Heart left ventricle (tissue), 16 donors: ENCODE measurements at regions not wholly inside any gene's neighbourhood (a gene's known extent, or its start where the extent isn't known, plus 50 kb on each side); places are given as distances from the start of the nearest gene placed in this dataset.

Source experiments
- ATAC-seq, 4 donors: fragments of 200-7000 bp; cut with Tn5 transposase; one replicate each; pipeline ENCODE4 v1.9.1; 2020 to 2022; ENCODE audit warnings: moderate library complexity in 4 of 4, mild to moderate bottlenecking in 3 of 4, moderate number of reproducible peaks in 1 of 4
- DNase-seq, 5 donors: peaks; one replicate each; pipeline ENCODE4 v3.0.0-alpha.2; 2020
- H3K27ac ChIP-seq, 12 donors: fragments of 200-600 bp; sonication (generic) in 4 of 12; one replicate each; pipeline versions ENCODE4 v1.5.0 to v1.8.0; 2016 to 2022; ENCODE audit warnings: mild to moderate bottlenecking in 2 of 12
- H3K27me3 ChIP-seq, 9 donors: fragments of 200-600 bp; sonication (generic) in 2 of 9; one replicate each; pipeline versions ENCODE4 v1.5.1 to v1.8.0; 2016 to 2022; ENCODE audit warnings: mild to moderate bottlenecking in 3 of 9
- H3K36me3 ChIP-seq, 9 donors: fragments of 200-600 bp; sonication (generic) in 2 of 9; one replicate each; pipeline versions ENCODE4 v1.5.0 to v1.8.0; 2018 to 2022; ENCODE audit warnings: mild to moderate bottlenecking in 2 of 9
- H3K4me1 ChIP-seq, 12 donors: fragments of 200-600 bp; sonication (generic) in 4 of 12; one replicate each; pipeline versions ENCODE4 v1.5.0 to v1.8.0; 2016 to 2022; ENCODE audit warnings: mild to moderate bottlenecking in 3 of 12
- H3K4me3 ChIP-seq, 12 donors: fragments of 200-600 bp; sonication (generic) in 4 of 12; one replicate each; pipeline versions ENCODE4 v1.5.0 to v1.8.0; 2017 to 2022; ENCODE audit warnings: mild to moderate bottlenecking in 9 of 12, moderate library complexity in 4 of 12
- H3K9me3 ChIP-seq, 12 donors: fragments of 200-600 bp; sonication (generic) in 4 of 12; one replicate each; pipeline versions ENCODE4 v1.5.0 to v1.8.0; 2016 to 2022; ENCODE audit warnings: mild to moderate bottlenecking in 1 of 12
- POLR2A ChIP-seq, 2 donors: fragments of 450-650 bp; IDR thresholded peaks; one replicate each; pipeline ENCODE4 v1.6.1; 2017; ENCODE audit warnings: antibody characterized with exemption in 2 of 2, mild to moderate bottlenecking in 2 of 2, moderate library complexity in 2 of 2
- WGBS, 4 donors: extraction: QIAGEN DNeasy Blood & Tissue Kit in 2 of 4; methylation state at CpG; one replicate each; pipeline versions ENCODE4 v1.1.5 to v1.1.7; 2013 to 2018; 5-methylcytosine and 5-hydroxymethylcytosine counted together
- intact Hi-C, 10 donors: fragments of 100-400 bp; cut with DNase I; formaldehyde crosslinking; loops; one replicate each; pipeline versions ENCODE4 v1.11.1 to v1.14.2; 2022
- TF ChIP-seq, protein P1 (sequence below), 12 donors: fragments of 200-600 bp; sonication (generic) in 4 of 12; IDR thresholded peaks; one replicate each; pipeline versions ENCODE4 v1.5.0 to v1.8.0; 2018 to 2022; ENCODE audit warnings: antibody characterized with exemption in 12 of 12, mild to moderate bottlenecking in 5 of 12
- donor health status: ischemic (EF 13 %, LVEDD 7.1; RV severe dilation, severe dysfunction).
- donor health status: healthy with polysubstance abuse.
- donor health status: DM: no; HTN: yes; CAD: no.
- donor health status: DM: no; HTN: no; CAD: no.
- donor health status: ischemic (EF 25% LVEDD 6.9; RV normal size, moderate dysfunction).
- donor health status: ischemic (EF 25% LVEDD 5.7; RV mildly dilated, moderate dysfunction).
- donor health status: healthy.
- donor health status: DM: yes; HTN: yes; CAD: no.
- donor health status: ischemic (EF 35%, LVEDD 5.7; RV mildly dilated, moderate dysfunction).
- donor health status: nonischemic (EF 11% LVEDD 7.7; RV severe dilation, severe dysfunction).
- donor health status: DM: yes; HTN: yes; CAD: no.
- donor health status: PGD.
- donor health status: ischemic (EF 29% LVEDD 5.4; RV normal size, mild dysfunction).
- donor health status: nonischemic (EF 23%, LVEDD 6.1; RV moderate dilation, normal function).

DNA sequence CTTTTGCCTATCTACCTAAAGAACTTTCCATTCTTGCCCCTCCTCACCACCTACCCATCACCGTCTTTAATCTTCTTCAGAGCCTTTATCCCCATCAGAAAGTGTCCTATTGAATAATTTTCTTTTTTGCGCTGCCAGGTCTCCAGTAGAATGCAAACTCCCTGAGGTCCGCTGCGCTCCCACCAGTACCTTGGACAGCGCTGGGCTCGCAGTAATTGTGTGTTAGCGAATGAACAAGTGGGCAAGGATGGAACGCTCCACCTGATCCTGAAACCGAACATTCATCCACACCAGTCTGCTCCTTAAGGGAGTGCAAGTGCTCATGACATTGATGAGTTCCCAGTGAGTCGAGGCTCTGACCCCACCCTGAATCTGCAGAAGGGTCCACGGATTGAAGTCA is 391.2 kb downstream of the CDH26 start:
- H3K27me3 ChIP-seq, result no peaks in the 10 kb centered on the region
- TF ChIP-seq POLR2A (IDR thresholded peaks at IDR 0.05), result no peak
- TF ChIP-seq, protein P1, sequence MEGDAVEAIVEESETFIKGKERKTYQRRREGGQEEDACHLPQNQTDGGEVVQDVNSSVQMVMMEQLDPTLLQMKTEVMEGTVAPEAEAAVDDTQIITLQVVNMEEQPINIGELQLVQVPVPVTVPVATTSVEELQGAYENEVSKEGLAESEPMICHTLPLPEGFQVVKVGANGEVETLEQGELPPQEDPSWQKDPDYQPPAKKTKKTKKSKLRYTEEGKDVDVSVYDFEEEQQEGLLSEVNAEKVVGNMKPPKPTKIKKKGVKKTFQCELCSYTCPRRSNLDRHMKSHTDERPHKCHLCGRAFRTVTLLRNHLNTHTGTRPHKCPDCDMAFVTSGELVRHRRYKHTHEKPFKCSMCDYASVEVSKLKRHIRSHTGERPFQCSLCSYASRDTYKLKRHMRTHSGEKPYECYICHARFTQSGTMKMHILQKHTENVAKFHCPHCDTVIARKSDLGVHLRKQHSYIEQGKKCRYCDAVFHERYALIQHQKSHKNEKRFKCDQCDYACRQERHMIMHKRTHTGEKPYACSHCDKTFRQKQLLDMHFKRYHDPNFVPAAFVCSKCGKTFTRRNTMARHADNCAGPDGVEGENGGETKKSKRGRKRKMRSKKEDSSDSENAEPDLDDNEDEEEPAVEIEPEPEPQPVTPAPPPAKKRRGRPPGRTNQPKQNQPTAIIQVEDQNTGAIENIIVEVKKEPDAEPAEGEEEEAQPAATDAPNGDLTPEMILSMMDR (IDR thresholded peaks at IDR 0.05), result no peak
- H3K27ac ChIP-seq, result no peak overlapping the region
- no peak overlapping the region for H3K4me3 ChIP-seq
- intact Hi-C loops, result no loop called here
- no peaks in the 10 kb centered on the region for H3K36me3 ChIP-seq
- 85 to 92% (median 87%) methylated on average over 11 of the region's 11 CpGs for WGBS, 4 donors
- H3K9me3 ChIP-seq, result no peaks in the 10 kb centered on the region
- ATAC-seq, result no peak
- DNase-seq, result no peak
- H3K4me1 ChIP-seq, result no peaks in the 10 kb centered on the region

DNA sequence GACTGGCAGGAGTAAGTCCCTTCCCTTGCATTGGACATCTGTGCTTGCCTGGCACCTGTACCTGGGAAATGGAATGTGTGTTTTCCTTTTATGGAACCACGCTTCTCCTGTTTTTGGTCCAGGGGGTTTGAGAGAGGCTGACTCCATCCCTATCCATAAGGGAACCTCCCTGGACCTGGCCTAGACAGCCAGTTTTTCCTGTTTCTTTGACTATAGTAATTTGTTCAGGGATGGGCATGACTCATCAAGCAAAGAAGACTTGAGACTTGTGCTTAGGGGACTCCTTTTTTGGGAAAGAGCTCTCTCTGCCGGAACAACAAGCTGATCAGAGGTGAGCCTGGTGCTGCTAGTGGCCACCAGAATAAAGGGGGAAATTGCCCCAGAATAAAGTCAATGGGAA is 393.8 kb downstream of the CDH26 start:
- H3K27me3 ChIP-seq, result no peaks in the 10 kb centered on the region
- 64 to 98% (median 91%) methylated on average over 2 of the region's 2 CpGs for WGBS, 4 donors
- TF ChIP-seq, protein P1 (IDR thresholded peaks at IDR 0.05), result no peak
- TF ChIP-seq POLR2A (IDR thresholded peaks at IDR 0.05), result no peak
- DNase-seq, result no peak
- no peak for ATAC-seq
- no peaks in the 10 kb centered on the region for H3K9me3 ChIP-seq
- H3K27ac ChIP-seq, result no peak overlapping the region
- no peaks in the 10 kb centered on the region for H3K4me1 ChIP-seq
- intact Hi-C loops, result no loop called here
- H3K4me3 ChIP-seq, result no peak overlapping the region
- no peaks in the 10 kb centered on the region for H3K36me3 ChIP-seq

DNA sequence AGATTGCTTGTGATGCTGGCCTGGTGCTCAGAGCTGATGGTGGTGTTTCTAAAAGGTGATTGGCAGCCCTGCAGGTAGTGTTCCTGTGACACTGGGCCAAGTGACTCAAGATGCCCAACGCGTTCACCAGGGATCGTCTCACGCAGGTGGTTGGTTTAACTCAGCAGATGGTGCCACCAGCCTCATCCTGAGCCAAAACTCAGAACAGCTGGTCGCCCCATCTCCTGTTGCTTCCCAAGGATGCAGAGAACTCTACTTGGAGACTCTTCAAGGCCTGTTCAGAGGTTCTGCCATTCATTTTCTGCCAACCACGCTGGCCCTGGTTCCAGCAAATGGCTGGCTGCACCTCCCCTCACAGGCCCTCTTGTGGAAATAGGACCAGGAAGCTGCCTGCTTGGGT is 394.4 kb downstream of the CDH26 start:
- TF ChIP-seq POLR2A (IDR thresholded peaks at IDR 0.05), result no peak
- TF ChIP-seq, protein P1 (IDR thresholded peaks at IDR 0.05), result no peak
- Histone ChIP-seq H3K27me3 (no peaks in the 10 kb centered on the region), H3K4me1 (no peaks in the 10 kb centered on the region), H3K36me3 (no peaks in the 10 kb centered on the region), H3K9me3 (no peaks in the 10 kb centered on the region), H3K27ac (no peak overlapping the region), H3K4me3 (no peak overlapping the region)
- intact Hi-C loops, result no loop called here
- DNase-seq (no peak), ATAC-seq (no peak)
- 81 to 91% (median 89%) methylated on average over 6 of the region's 6 CpGs for WGBS, 4 donors

DNA sequence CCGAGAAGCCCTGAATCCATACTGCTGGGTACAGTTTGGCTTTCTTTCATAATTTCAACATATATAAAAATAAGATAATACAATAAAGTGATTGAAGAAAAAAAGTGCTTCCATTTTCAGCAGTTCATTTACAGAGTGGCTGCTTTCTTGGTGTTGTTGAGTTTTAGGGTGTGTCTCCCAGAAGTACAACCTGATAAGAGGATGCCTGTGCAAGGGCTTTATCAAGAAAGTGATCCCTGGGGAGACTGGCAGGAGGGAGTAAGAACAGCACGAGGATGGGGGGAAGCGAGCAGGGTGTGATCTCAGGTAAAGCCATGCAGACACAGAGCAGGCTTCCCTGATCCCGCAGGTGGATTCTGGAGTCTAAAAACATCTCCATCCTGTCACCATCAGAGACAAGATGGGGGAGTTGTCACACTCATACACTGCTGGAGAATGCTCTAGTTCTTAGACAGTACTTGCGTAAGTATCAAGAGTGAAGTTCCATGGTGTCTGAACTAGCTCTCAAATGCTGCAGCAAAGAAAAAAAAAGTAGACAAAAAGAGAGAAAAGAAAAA is 395.9 kb downstream of the CDH26 start:
- Histone ChIP-seq H3K4me1 (no peaks in the 10 kb centered on the region), H3K36me3 (no peaks in the 10 kb centered on the region), H3K9me3 (no peaks in the 10 kb centered on the region), H3K4me3 (no peak overlapping the region), H3K27me3 (no peaks in the 10 kb centered on the region), H3K27ac (no peak overlapping the region)
- 60 to 77% (median 66%) methylated on average over 5 of the region's 5 CpGs for WGBS, 4 donors
- ATAC-seq, result no peak
- DNase-seq, result no peak
- intact Hi-C loops, result no loop called here
- TF ChIP-seq, protein P1 (IDR thresholded peaks at IDR 0.05), result no peak
- no peak for TF ChIP-seq POLR2A (IDR thresholded peaks at IDR 0.05)
